ENCODE measurements at regions not wholly inside any gene's neighbourhood (a gene's known extent, or its start where the extent isn't known, plus 50 kb on each side); places are given as distances from the start of the nearest gene placed in this dataset.
"Not testable (repeated sequence)": the region's sequence is repeated elsewhere in the genome, so short reads cannot be mapped to it uniquely, and the experiment has no call there.

GRCh38 chr16:48105976-48106375 lies 49.8 kb downstream of the ABCC12 start:
- no peak for DNase-seq

- no peak for DNase-seq
Measured at GRCh38 chr16:48105456-48105855, 50.3 kb downstream of the ABCC12 start.

DNA sequence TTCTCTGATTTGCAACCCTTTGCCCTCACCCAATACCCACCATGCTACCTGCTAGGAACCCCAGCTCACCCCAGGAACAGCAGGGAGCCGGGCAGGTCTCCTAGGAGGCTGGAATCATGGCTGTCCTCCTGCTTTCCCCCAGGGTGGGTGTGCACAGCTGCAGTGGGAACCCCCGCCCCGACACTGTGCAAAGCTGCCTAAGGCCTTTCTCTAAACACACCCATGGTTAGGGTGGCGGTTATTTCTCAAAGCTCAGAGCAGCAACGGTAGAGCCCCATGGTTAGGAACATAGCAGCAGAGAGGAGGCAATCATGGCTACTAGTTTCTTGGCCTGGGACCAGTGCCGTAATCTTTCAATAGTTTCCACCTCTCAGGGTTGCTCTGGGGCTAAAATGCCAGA lies 52.2 kb downstream of the ABCC12 start:
- DNase-seq = no peak

DNA sequence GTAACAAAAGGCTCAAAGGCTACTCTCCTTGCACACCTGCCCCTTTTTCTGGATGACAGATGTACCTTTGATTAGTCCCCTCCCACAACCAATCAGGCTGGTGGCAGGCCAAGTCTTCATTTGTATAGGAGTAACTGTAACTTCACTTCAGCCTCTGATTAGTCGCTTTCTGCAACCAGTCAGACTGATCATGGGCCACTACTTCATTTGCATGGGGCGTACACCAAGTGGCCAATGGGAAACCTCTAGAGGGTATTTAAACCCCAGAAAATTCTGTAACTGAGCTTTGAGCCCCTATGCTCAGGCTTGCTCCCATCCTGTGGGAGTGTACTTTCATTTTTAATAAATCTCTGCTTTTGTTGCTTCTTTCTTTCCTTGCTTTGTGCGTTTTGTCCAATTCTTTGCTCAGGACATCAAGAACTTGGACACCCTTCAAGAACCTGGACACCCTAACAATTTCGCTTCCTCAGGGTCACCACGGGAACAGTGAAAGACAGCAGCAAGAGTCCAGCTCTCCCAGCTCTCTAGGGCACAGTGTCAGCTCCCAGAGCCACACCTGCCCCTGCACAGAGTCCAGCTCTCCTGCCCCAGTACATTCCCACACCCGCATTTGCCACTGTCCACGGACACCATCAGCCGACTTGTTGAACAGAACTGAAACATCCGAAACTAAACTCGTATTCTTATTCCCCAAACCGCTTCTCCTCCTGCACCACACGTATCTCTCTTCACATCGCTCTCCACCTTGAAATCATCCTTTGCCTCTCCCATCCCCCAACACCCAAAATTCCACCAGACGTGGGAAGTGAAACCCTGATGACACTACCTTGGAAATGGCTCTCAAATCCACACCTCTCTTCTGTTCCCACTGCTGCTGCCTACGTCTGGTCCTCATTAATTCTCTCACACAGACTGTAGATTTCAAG lies 53.4 kb downstream of the ABCC12 start:
- no peak for DNase-seq

- no peak for DNase-seq
Measured at GRCh38 chr16:48101069-48101674, 54.6 kb downstream of the ABCC12 start.

GRCh38 chr16:48099455-48099854 lies 56.3 kb downstream of the ABCC12 start:
- no peak for DNase-seq

- no peak for DNase-seq
Measured at GRCh38 chr16:48098472-48098871, 57.3 kb downstream of the ABCC12 start.

DNA sequence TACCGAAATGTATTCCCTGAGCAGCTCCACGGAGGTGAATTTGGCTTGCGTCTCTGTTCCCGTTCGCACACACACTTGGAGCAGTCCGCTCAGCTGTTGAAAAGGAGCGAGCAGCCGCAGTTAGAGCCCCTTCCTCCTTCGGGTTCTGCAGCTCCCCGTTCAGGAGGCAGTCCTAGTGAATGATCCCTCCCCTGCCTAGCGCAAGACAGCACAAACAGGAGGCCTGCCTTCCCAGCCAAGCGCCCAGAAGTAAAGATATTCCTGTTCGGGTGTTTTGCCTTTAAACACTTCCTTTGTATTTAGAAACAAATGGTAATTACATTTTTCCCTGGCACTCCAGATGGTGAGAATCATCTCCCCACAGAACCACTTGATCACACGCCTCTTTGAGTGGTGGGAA lies 64.7 kb downstream of the ABCC12 start:
- no peak for DNase-seq

DNA sequence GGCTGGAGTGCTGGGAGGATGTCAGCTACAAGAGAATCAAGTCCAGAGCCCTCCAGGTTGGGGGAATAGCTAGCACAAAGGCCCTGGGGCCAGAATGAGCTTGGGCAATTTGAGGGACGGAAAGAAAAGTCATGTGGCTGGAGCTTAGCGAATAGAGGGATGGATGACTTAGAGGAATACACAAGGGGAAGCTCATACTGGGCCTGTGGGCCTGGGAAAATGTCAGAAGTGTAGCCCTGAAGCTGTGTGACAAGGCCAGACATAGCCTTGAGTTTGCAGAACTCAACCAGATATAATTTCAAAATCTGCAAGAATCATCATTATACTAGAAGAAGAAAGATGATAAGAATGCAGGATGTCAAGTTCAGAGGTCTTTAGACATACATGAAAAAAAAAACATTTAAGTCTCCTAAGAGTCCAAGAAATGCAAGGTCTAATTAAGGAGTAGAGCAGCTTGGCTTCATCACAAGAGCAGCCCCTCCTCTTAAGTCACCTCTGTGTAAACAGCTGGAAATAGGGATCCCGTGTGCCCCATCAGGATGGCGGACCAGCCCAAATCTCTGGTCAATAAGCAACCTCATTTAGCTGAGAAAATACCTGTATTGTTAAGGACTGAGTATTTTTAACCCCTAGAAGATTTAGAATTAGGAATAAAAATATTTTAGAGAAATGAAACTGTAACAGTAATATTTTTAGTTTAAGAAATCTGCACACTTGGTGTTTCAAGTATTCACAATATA lies 66.6 kb downstream of the ABCC12 start:
- DNase-seq = no peak

DNA sequence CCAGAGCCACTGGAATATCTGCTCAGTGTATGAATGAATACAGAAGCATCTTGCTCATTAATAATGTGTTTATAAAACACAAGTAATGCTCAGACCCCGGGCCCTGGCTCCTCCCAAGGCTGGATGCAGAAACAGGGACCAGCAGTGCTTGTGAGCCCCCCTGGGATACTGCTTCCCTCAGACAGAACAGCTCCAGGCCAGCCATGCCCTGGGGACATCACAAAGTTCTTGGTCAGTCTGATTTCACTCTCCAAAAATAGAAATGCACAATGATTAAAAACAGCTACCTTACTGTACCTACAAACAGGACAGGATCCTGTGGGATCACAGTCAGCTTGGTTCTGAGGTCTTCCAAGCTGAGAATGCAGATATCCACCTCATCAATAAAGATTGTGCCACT lies 68.2 kb downstream of the ABCC12 start:
- no peak for DNase-seq

DNA sequence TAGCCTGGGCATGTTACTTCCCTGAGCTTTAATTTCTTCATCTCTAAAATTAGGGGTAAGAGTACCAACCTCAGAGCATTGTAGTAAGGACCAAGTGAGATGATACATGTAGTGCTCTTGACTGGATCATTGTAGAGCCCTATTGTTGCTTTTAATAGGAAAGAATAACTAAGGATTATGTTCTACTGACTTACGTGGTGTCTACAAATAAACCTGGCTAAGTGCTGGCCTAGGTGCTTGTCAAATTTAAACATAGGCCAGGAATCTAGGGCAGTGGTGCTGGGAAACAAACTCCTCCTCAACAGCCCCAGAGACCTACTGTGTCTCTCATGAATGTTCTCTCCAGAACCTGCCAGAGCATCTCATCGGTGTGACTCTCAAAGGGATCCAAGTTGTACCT lies 69.4 kb downstream of the ABCC12 start:
- DNase-seq = no peak

- no peak for DNase-seq
Measured at GRCh38 chr16:48085729-48086128, 70.1 kb downstream of the ABCC12 start.

DNA sequence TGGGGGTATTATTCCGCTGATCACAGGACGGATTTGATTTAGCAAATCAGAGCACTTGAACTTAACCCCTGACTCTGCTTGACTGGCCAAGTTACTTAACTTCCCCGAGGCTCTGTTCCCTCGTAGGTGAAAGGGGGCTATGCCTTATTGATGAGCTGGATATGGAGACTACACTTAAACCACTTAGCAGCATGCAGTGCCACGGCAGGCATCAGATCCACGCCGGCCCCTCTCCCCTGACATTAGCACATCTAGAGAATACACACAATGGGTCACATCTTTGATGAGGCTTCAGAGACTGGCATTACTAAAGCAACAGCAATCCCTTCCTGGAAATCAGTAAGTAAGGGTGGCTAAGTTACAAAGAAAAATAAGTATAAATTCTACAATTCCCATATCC lies 71.0 kb downstream of the ABCC12 start:
- no peak for DNase-seq

DNA sequence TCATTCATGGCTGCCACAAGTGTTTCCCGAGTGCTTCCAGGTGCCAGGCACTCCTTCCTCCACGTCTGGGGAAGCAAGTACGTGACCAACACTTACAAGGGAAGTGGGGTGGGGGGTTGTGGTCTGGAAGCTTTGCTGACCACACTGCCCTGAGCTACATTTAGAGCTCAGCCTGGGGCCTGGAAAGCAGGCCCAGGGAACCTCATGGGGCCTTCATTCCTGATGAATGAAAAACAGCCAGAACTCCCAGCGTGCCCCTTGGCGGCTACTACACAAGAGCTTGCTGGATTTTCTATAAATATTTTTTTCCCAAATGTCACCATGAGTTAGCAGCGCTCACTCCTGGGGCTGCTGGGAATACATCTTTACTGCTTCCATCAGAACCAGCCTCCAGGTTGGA lies 73.3 kb downstream of the ABCC12 start:
- DNase-seq = no peak

DNA sequence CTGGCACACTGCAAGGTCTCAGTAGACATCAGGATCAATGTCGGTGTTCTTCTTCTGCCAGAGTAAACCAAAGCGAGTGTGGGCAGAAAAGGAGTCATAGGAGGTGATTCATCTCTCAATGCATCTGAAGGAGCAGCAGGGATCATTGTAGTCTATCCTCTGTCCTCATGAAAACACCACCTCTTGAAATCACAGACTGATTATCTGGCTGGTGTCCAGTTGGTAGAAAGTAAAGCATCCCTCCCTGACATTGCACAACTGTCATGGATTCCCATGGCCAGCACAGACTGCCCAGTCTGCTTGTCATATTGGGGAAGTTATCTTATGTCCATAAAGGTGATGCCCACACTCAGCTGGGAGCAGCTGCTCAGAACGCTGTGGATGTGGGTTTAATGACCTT lies 74.1 kb downstream of the ABCC12 start:
- no peak for DNase-seq

GRCh38 chr16:48076455-48077012 lies 79.3 kb downstream of the ABCC12 start:
- DNase-seq = no peak

- DNase-seq = no peak
Measured at GRCh38 chr16:48075398-48075797, 80.4 kb downstream of the ABCC12 start.

DNA sequence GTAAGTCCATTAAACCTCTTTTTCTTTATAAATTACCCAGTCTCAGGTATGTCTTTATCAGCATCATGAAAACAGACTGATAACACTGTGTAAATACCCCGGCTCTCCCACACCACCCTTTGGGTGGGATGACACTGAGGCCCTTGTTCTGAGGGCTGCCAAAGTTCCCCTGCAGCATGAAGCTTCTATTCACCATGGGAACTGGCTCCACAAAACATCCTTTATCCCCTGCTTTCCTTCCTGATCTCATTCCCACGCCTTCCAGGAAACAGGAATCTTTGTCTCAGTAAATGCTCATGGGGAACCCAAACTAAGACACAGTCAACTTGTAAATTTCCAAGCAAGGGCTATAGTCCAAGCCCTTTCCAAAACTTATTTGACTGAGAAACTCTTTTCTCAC lies 88.4 kb downstream of the ABCC12 start:
- no peak for DNase-seq

DNA sequence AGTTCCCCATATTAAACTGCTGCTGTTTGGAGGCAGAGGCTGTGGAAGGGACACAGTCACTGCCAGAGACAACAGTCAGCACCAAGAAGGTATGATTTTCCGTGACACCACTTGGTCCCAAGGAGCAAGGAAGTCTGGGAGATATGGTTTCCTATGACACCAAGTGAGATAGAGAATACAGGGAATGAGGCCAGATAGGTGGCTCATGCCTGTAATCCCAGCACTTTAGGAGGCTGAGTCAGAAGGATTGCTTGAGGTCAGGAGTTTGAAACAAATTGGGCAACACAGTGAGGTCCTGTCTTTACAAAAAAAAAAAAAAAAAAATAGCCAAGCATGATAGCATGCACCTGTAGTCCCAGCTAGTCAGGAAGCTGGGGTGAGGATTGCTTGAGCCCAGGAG lies 90.8 kb downstream of the ABCC12 start:
- DNase-seq = no peak

DNA sequence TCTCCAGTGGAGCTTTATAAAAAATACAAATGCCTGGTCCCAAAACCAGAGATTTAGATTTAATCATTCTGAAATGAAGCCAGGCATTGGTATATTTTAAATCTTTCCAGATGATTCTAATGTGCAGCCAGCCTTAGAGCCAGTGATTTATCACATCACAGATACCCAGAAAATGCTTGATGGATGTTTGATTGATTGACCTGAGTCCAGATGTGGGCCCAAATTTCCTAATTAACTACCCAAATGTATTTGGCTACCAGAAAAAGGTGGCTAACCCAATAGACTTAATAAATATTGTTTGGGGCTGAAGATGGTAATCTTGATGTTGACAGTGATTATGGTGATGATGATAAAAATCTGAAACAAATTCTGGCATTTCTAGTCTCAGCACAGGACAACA lies 93.1 kb downstream of the ABCC12 start:
- DNase-seq = no peak

- DNase-seq = no peak
Measured at GRCh38 chr16:48059936-48060335, 95.9 kb downstream of the ABCC12 start.

DNA sequence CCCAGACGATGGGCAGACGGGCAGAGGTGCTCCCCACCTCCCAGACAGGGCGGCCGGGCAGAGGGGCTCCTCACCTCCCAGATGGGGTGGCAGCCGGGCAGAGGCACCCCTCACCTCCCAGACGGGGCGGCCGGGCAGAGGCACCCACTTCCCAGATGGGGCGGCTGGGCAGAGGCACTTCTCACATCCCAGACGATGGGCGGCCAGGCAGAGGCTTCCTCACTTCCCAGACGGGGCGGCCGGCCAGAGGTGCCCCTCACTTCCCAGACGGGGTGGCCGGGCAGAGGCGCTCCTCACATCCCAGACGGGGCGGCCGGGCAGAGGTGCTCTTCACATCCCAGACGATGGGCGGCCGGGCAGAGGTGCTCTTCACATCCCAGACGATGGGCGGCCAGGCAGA lies 96.6 kb downstream of the ABCC12 start:
- not testable (repeated sequence) for DNase-seq

- DNase-seq = no peak
Measured at GRCh38 chr16:48057048-48057447, 98.7 kb downstream of the ABCC12 start.
